ENCODE measurements at regions not wholly inside any gene's neighbourhood (a gene's known extent, or its start where the extent isn't known, plus 50 kb on each side); places are given as distances from the start of the nearest gene placed in this dataset.

DNA sequence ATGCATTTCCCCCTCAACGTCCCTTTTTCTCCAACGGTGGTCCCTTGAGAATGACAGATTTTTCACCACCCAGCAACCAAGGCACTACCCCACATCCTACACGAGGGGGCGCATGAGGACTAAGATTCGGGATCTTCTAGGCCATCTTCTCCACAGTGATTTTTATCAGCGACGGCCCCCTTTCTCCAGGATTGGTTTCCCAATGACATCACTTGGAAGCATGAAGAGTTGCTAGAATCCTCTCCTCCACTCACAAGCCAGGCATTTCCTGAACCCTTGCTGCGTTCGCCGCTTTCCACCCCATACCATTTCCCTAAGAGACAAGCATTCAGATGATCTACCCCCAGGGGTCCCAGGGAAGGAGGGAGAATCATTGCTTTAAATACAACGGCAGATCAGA lies 252.0 kb downstream of the HIVEP2 start:
- no peaks in the 10 kb centered on the region for H3K79me2 ChIP-seq (ENCODE audit: insufficient read depth, low read length)
- H2AFZ ChIP-seq (ENCODE audit: low read depth, low read length, severe bottlenecking): no peak overlapping the region
- H3F3A ChIP-seq (ENCODE audit: insufficient read depth): no peaks in the 10 kb centered on the region
- no peak overlapping the region for H3K27ac ChIP-seq (ENCODE audit: low read depth, low read length)
- H3K4me3 ChIP-seq (ENCODE audit: insufficient read depth, low read length, poor library complexity, severe bottlenecking): no peak overlapping the region
- H3K36me3 ChIP-seq (ENCODE audit: low read length): no peaks in the 10 kb centered on the region
- no peak overlapping the region for H3K9ac ChIP-seq (ENCODE audit: low read length)
- H3K9me2 ChIP-seq (replicated peaks; ENCODE audit: insufficient read depth, low read length): no peaks in the 10 kb centered on the region
- H3K27me3 ChIP-seq (ENCODE audit: low read length): no peaks in the 10 kb centered on the region
- H4K20me1 ChIP-seq (ENCODE audit: low read depth, low read length): no peaks in the 10 kb centered on the region
- no peak overlapping the region for H3K4me2 ChIP-seq (ENCODE audit: low read depth, low read length, poor library complexity, severe bottlenecking)
- no peaks in the 10 kb centered on the region for H3K9me3 ChIP-seq (ENCODE audit: insufficient read depth, low read length)
- TF ChIP-seq, protein P1, sequence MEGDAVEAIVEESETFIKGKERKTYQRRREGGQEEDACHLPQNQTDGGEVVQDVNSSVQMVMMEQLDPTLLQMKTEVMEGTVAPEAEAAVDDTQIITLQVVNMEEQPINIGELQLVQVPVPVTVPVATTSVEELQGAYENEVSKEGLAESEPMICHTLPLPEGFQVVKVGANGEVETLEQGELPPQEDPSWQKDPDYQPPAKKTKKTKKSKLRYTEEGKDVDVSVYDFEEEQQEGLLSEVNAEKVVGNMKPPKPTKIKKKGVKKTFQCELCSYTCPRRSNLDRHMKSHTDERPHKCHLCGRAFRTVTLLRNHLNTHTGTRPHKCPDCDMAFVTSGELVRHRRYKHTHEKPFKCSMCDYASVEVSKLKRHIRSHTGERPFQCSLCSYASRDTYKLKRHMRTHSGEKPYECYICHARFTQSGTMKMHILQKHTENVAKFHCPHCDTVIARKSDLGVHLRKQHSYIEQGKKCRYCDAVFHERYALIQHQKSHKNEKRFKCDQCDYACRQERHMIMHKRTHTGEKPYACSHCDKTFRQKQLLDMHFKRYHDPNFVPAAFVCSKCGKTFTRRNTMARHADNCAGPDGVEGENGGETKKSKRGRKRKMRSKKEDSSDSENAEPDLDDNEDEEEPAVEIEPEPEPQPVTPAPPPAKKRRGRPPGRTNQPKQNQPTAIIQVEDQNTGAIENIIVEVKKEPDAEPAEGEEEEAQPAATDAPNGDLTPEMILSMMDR (IDR thresholded peaks at IDR 0.05; ENCODE audit: insufficient read depth, low read length, poor library complexity, severe bottlenecking): peak; percentile 83
- TF ChIP-seq EZH2phosphoT487 (conservative IDR thresholded peaks at IDR 0.05; ENCODE audit: low read length): no peak

DNA sequence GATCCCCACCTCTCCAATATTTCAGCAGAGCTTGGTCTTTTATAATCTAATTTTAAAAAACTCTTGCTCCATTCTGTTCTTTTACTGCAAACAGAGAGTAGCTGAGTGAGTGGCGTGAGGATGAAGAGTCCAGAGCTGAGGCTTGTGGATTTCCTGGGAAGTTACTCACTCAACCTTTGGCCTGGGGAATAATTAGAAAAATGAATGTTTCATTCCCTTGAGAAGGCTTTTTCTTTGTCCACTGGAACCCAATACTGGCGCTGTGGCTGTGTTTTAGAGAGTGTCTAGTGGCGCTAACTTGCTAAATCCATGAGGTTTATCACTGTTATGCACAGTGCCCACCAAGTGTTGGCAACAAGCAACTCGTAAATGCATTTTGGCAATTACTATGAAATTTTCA lies 251.5 kb downstream of the HIVEP2 start:
- Histone ChIP-seq H3K9ac (ENCODE audit: low read length) (no peak overlapping the region), H3K4me2 (ENCODE audit: low read depth, low read length, poor library complexity, severe bottlenecking) (no peak overlapping the region), H3K4me3 (ENCODE audit: insufficient read depth, low read length, poor library complexity, severe bottlenecking) (no peak overlapping the region), H3K9me3 (ENCODE audit: insufficient read depth, low read length) (no peaks in the 10 kb centered on the region), H3K79me2 (ENCODE audit: insufficient read depth, low read length) (no peaks in the 10 kb centered on the region), H3K36me3 (ENCODE audit: low read length) (no peaks in the 10 kb centered on the region), H3F3A (ENCODE audit: insufficient read depth) (no peaks in the 10 kb centered on the region), H2AFZ (ENCODE audit: low read depth, low read length, severe bottlenecking) (no peak overlapping the region), H3K9me2 (replicated peaks; ENCODE audit: insufficient read depth, low read length) (no peaks in the 10 kb centered on the region), H4K20me1 (ENCODE audit: low read depth, low read length) (no peaks in the 10 kb centered on the region), H3K27ac (ENCODE audit: low read depth, low read length) (no peak overlapping the region), H3K27me3 (ENCODE audit: low read length) (no peaks in the 10 kb centered on the region)
- TF ChIP-seq, protein P1 (IDR thresholded peaks at IDR 0.05; ENCODE audit: insufficient read depth, low read length, poor library complexity, severe bottlenecking): no peak
- no peak for TF ChIP-seq EZH2phosphoT487 (conservative IDR thresholded peaks at IDR 0.05; ENCODE audit: low read length)

DNA sequence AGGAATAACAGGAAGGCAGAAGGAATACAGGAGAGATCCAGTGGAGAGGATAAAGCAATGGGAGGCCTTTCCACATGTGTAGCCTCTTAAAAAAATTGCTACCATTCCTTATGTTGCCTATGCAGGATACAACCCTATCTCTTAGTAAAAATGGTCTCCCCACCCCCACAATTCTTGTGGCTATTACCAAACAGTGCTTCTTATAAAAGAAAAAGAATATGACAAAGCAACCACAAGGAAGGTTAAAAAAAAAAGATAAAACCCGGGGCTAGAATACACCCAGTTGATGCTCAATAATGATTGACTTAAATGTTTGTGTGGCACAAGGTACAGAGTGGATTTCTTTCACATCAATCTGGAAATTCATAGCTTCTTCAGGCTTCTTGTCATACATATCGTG lies 250.9 kb downstream of the HIVEP2 start:
- Histone ChIP-seq H3K36me3 (ENCODE audit: low read length) (no peaks in the 10 kb centered on the region), H3K9me3 (ENCODE audit: insufficient read depth, low read length) (no peaks in the 10 kb centered on the region), H4K20me1 (ENCODE audit: low read depth, low read length) (no peaks in the 10 kb centered on the region), H3K27ac (ENCODE audit: low read depth, low read length) (no peak overlapping the region), H3K79me2 (ENCODE audit: insufficient read depth, low read length) (no peaks in the 10 kb centered on the region), H3K4me2 (ENCODE audit: low read depth, low read length, poor library complexity, severe bottlenecking) (no peak overlapping the region), H3K9me2 (replicated peaks; ENCODE audit: insufficient read depth, low read length) (no peaks in the 10 kb centered on the region), H3K27me3 (ENCODE audit: low read length) (no peaks in the 10 kb centered on the region), H3K4me3 (ENCODE audit: insufficient read depth, low read length, poor library complexity, severe bottlenecking) (no peak overlapping the region), H3K9ac (ENCODE audit: low read length) (no peak overlapping the region), H2AFZ (ENCODE audit: low read depth, low read length, severe bottlenecking) (no peak overlapping the region), H3F3A (ENCODE audit: insufficient read depth) (no peaks in the 10 kb centered on the region)
- TF ChIP-seq, protein P1 (IDR thresholded peaks at IDR 0.05; ENCODE audit: insufficient read depth, low read length, poor library complexity, severe bottlenecking): no peak
- no peak for TF ChIP-seq EZH2phosphoT487 (conservative IDR thresholded peaks at IDR 0.05; ENCODE audit: low read length)
